ENCODE measurements at regions not wholly inside any gene's neighbourhood (a gene's known extent, or its start where the extent isn't known, plus 50 kb on each side); places are given as distances from the start of the nearest gene placed in this dataset.

DNA sequence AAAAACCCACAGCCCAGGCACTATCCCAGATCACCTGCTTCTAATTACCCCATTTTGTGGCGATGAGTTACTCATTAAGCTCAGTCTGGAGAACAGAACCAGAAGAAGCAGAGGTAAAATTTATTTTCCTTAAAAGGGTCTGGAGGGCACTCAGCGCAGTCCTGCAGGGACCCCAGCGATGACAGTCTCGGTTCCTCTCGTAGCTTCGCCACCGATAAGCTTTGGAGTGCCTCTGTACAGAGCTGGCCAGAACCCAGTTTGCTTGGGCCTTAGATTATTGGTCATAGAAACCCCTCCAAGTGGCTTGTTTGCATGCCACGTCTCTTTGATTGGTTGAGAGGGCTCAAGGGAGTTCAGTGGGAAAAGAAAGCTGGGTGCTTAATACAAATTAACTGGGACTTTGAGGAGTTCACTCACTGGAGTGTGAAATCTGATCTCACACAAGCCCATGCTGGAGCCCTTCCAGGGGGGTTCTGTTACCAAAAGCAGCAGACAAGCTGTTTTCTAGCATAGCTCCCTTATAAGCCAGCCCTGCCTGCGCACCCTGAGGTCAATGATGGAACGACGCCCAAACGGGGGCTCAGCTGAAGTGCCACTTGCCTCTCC, 158.5 kb upstream of the ARID1B start:
- no peak overlapping the region for H3K27ac ChIP-seq
- no peaks in the 10 kb centered on the region for H3K36me3 ChIP-seq
- TF ChIP-seq, protein P1, sequence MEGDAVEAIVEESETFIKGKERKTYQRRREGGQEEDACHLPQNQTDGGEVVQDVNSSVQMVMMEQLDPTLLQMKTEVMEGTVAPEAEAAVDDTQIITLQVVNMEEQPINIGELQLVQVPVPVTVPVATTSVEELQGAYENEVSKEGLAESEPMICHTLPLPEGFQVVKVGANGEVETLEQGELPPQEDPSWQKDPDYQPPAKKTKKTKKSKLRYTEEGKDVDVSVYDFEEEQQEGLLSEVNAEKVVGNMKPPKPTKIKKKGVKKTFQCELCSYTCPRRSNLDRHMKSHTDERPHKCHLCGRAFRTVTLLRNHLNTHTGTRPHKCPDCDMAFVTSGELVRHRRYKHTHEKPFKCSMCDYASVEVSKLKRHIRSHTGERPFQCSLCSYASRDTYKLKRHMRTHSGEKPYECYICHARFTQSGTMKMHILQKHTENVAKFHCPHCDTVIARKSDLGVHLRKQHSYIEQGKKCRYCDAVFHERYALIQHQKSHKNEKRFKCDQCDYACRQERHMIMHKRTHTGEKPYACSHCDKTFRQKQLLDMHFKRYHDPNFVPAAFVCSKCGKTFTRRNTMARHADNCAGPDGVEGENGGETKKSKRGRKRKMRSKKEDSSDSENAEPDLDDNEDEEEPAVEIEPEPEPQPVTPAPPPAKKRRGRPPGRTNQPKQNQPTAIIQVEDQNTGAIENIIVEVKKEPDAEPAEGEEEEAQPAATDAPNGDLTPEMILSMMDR (IDR thresholded peaks at IDR 0.05), result no peak
- intact Hi-C loops (cut with DNase I), result no loop called here
- H3K27me3 ChIP-seq, result no peaks in the 10 kb centered on the region
- no peak overlapping the region for H3K4me3 ChIP-seq
- no peaks in the 10 kb centered on the region for H3K9me3 ChIP-seq
- H3K4me1 ChIP-seq (ENCODE audit: insufficient read depth), result peaks cover 4% of the 10 kb centered on the region
- no peak for DNase-seq
- WGBS, 3 donors, result 83 to 85% (median 85%) methylated on average over 12 of the region's 12 CpGs

DNA sequence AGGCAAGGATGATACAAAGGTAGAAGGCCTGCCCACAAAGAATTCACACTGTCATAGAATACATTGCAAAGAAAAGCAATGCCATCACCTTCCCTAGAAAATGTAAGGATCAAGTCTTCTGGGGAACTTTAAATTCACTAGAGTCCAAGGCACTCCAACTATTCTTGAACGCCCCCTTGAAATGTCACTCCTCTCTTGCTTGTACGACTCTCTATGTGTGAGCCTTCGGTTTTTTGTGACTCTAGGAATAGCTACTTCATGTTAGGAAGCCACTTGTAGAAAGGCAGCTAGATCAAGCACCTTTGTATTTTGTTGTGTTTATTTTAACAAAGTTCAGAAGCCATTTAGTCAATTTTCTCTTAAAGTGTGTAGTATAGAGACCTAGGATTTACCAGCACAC, 159.2 kb upstream of the ARID1B start:
- H3K9me3 ChIP-seq, result no peaks in the 10 kb centered on the region
- no peak for TF ChIP-seq EP300 (IDR thresholded peaks at IDR 0.05)
- no peak overlapping the region for H3K27ac ChIP-seq
- intact Hi-C loops (cut with DNase I), result no loop called here
- WGBS, 3 donors, result 89 to 94% (median 93%) methylated on average over 3 of the region's 3 CpGs
- H3K4me3 ChIP-seq, result no peak overlapping the region
- no peak for DNase-seq
- H3K36me3 ChIP-seq, result no peaks in the 10 kb centered on the region
- H3K27me3 ChIP-seq, result no peaks in the 10 kb centered on the region
- peaks cover 4% of the 10 kb centered on the region for H3K4me1 ChIP-seq (ENCODE audit: insufficient read depth)

DNA sequence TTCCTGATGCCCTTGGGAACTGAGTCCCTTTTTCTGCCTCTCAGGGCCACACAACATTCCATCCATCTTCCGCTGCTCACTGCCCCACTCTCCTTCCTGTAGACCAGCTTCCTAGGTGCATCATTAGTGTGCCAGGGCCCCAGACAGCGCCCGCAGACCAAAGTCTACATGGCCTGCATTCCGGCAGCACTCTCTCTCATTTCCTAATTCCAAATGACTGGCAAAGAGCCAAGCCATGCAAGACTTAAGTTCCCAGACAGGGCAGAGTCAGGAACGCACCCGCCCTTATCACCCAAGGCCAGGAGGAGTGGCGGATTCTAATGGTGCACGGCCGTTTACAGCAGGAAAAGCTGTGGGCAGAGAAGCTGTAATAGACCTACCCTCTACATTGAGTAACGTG, 159.8 kb upstream of the ARID1B start:
- Histone ChIP-seq H3K27ac (no peak overlapping the region), H3K9me3 (no peaks in the 10 kb centered on the region), H3K4me3 (no peak overlapping the region), H3K4me1 (ENCODE audit: insufficient read depth) (peaks cover 4% of the 10 kb centered on the region), H3K36me3 (no peaks in the 10 kb centered on the region), H3K27me3 (no peaks in the 10 kb centered on the region)
- WGBS, 3 donors, result 22 to 43% (median 22%) methylated on average over 10 of the region's 10 CpGs
- peak in 2 of 5 donors; percentile 32 to 39 for DNase-seq
- no peak for TF ChIP-seq POLR2A (IDR thresholded peaks at IDR 0.05)
- TF ChIP-seq, protein P1 (IDR thresholded peaks at IDR 0.05), result no peak
- TF ChIP-seq EP300 (IDR thresholded peaks at IDR 0.05), result no peak
- intact Hi-C loops (cut with DNase I), result no loop called here

DNA sequence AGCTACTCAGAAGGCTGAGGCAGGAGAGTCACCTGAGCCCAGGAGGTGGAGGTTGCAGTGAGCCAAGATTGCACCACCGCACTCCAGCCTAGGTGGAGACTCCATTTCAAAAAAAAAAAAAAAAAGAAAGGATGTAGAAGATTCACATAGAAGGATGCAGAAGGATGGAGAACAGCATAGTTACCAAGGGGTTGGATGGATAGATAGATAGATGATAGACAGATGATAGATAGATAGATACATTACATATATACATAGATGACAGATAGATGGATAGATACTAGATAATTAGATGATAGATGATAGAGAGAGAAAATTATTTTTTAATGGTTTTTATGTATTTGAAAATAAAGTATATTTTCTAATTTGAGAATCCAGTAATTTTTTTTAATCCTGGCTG, 160.7 kb upstream of the ARID1B start:
- no peaks in the 10 kb centered on the region for H3K27me3 ChIP-seq
- H3K36me3 ChIP-seq, result no peaks in the 10 kb centered on the region
- peaks cover 4% of the 10 kb centered on the region for H3K4me1 ChIP-seq (ENCODE audit: insufficient read depth)
- no peaks in the 10 kb centered on the region for H3K9me3 ChIP-seq
- intact Hi-C loops (cut with DNase I), result no loop called here
- 97 to 100% (median 97%) methylated on average over 1 of the region's 1 CpG for WGBS, 3 donors
- DNase-seq, result no peak
- H3K4me3 ChIP-seq, result no peak overlapping the region
- TF ChIP-seq, protein P1 (IDR thresholded peaks at IDR 0.05), result no peak
- TF ChIP-seq POLR2A (IDR thresholded peaks at IDR 0.05) (no peak), EP300 (IDR thresholded peaks at IDR 0.05) (no peak)
- H3K27ac ChIP-seq, result no peak overlapping the region

DNA sequence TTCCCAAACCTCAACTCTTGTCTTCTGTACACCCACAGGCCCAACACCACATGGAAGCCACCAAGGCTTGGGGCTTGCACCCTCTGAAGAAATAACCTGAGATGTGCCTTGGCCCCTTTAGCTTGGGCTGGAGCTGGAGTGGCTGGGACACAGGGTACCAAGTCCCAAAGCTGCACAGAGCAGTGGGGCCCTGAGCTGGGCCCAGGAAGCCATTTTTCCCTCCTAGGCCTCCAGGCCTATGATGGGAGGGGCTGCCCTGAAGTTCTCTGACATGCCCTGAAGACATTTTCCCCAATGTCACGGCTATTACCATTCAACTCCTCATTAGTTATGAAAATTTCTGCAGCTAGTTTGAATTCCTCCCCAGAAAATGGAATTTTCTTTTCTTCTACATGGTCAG, 163.2 kb upstream of the ARID1B start:
- H3K4me1 ChIP-seq (ENCODE audit: insufficient read depth), result peaks cover 4% of the 10 kb centered on the region
- no peaks in the 10 kb centered on the region for H3K9me3 ChIP-seq
- no peak overlapping the region for H3K27ac ChIP-seq
- H3K27me3 ChIP-seq, result no peaks in the 10 kb centered on the region
- H3K36me3 ChIP-seq, result no peaks in the 10 kb centered on the region
- TF ChIP-seq, protein P1 (IDR thresholded peaks at IDR 0.05), result no peak
- TF ChIP-seq EP300 (IDR thresholded peaks at IDR 0.05) (no peak), POLR2A (IDR thresholded peaks at IDR 0.05) (no peak)
- no peak overlapping the region for H3K4me3 ChIP-seq
- DNase-seq, result no peak
- 90 to 97% (median 93%) methylated on average over 1 of the region's 1 CpG for WGBS, 3 donors
- intact Hi-C loops (cut with DNase I), result no loop called here
